B cell (primary cell): ENCODE measurements at regions not wholly inside any gene's neighbourhood (a gene's known extent, or its start where the extent isn't known, plus 50 kb on each side); places are given as distances from the start of the nearest gene placed in this dataset.

Experiments used
- ATAC-seq: fragments of 200-7000 bp; cut with Tn5 transposase; one replicate; pipeline ENCODE4 v1.10.0; 2021; ENCODE audit warnings: low read depth, mild to moderate bottlenecking, moderate number of reproducible peaks, moderate library complexity
- CTCF ChIA-PET: fragments of 350-600 bp; sonication (Branson Sonifier 250); formaldehyde crosslinking; loops from one replicate; lab custom pipeline; 2021; ENCODE audit warnings: antibody characterized with exemption, inconsistent platforms; lab: Charles Lee
- POLR2A ChIA-PET: fragments of 350-600 bp; sonication (Branson Sonifier 250); formaldehyde crosslinking; loops from one replicate; lab custom pipeline; 2021; ENCODE audit warnings: antibody characterized with exemption; lab: Charles Lee
- DNase-seq: peaks from one replicate; pipeline ENCODE4 v3.0.0; 2013
- H2AFZ ChIP-seq: 2 replicates; pipeline ENCODE4 v1.6.1; 2012; ENCODE audit warnings: mild to moderate bottlenecking, low read depth, low read length; ENCODE audit not compliant: insufficient read depth, poor library complexity, severe bottlenecking
- H3K27ac ChIP-seq, 2 donors: 1 replicate in 1 of 2; 2 replicates in 1 of 2; pipeline ENCODE4 v1.5.1; 2012 to 2013; ENCODE audit warnings: low read length in 2 of 2, mild to moderate bottlenecking in 2 of 2, moderate library complexity in 1 of 2
- H3K27me3 ChIP-seq, 4 experiments: fragments of 200-600 bp in 1 of 4; sonication (generic) in 1 of 4; replicated peaks in 1 of 4; 1 replicate in 2 of 4; 2 replicates in 2 of 4; pipeline versions ENCODE4 v1.6.1 to v1.7.0; 2013 to 2016; ENCODE audit warnings: low read length in 3 of 4, mild to moderate bottlenecking in 2 of 4, mixed read lengths in 1 of 4, moderate library complexity in 1 of 4; ENCODE audit not compliant: insufficient read depth in 4 of 4, control insufficient read depth in 3 of 4; ENCODE audit errors: control extremely low read depth in 1 of 4
- H3K36me3 ChIP-seq, 2 experiments: replicated peaks in 1 of 2; 1 replicate in 1 of 2; 2 replicates in 1 of 2; pipeline versions ENCODE4 v1.6.1 to v1.7.1; 2013; ENCODE audit warnings: low read length in 1 of 2; ENCODE audit not compliant: insufficient read depth in 2 of 2, control insufficient read depth in 1 of 2; ENCODE audit errors: control extremely low read depth in 1 of 2, extremely low read depth in 1 of 2
- H3K4me1 ChIP-seq, 2 donors: fragments of 200-600 bp in 1 of 2; sonication (generic) in 1 of 2; 1 replicate in 1 of 2; 2 replicates in 1 of 2; pipeline versions ENCODE4 v1.5.1 to v1.6.1; 2013 to 2017; ENCODE audit warnings: low read length in 2 of 2; ENCODE audit not compliant: control insufficient read depth in 2 of 2, insufficient read depth in 2 of 2
- H3K4me2 ChIP-seq: replicated peaks from 2 replicates; pipeline ENCODE3; 2012; ENCODE audit warnings: mild to moderate bottlenecking, low read depth, low read length; ENCODE audit not compliant: poor library complexity, severe bottlenecking
- H3K4me3 ChIP-seq, 5 experiments: fragments of 200-600 bp in 1 of 5; sonication (generic) in 1 of 5; 1 replicate in 3 of 5; 2 replicates in 2 of 5; pipeline versions ENCODE4 v1.5.1 to v1.7.0; 2011 to 2016; ENCODE audit warnings: low read length in 4 of 5, mild to moderate bottlenecking in 4 of 5, low read depth in 2 of 5, control low read depth in 1 of 5, moderate library complexity in 1 of 5; ENCODE audit not compliant: insufficient read depth in 1 of 5; ENCODE audit errors: control extremely low read depth in 1 of 5, extremely low read depth in 1 of 5
- H3K79me2 ChIP-seq: fragments of 200-600 bp; sonication (generic); one replicate; pipeline ENCODE4 v1.6.0; 2016; ENCODE audit warnings: low read length; ENCODE audit not compliant: control insufficient read depth, insufficient read depth
- H3K9ac ChIP-seq: fragments of 200-600 bp; sonication (generic); 2 replicates; pipeline ENCODE4 v1.6.1; 2017; ENCODE audit warnings: mild to moderate bottlenecking, low read length, moderate library complexity
- H3K9me3 ChIP-seq, 3 donors: one replicate each; pipeline versions ENCODE4 v1.6.1 to v1.7.1; 2013; ENCODE audit warnings: low read length in 2 of 3; ENCODE audit not compliant: control insufficient read depth in 2 of 3, insufficient read depth in 1 of 3; ENCODE audit errors: control extremely low read depth in 1 of 3
- H4K20me1 ChIP-seq: 2 replicates; pipeline ENCODE4 v1.6.0; 2012; ENCODE audit warnings: mild to moderate bottlenecking, low read length; ENCODE audit not compliant: insufficient read depth, control insufficient read depth, poor library complexity, severe bottlenecking
- H3K27ac Mint-ChIP-seq: one replicate; pipeline ENCODE4 v1.8.0; 2021; ENCODE audit warnings: mixed read lengths
- H3K27me3 Mint-ChIP-seq: one replicate; pipeline ENCODE4 v1.8.0; 2021; ENCODE audit warnings: mixed read lengths
- H3K4me1 Mint-ChIP-seq: one replicate; pipeline ENCODE4 v1.8.0; 2021; ENCODE audit warnings: mixed read lengths
- H3K4me3 Mint-ChIP-seq: one replicate; pipeline ENCODE4 v1.8.0; 2021; ENCODE audit warnings: mixed read lengths
- H3K9me3 Mint-ChIP-seq: one replicate; pipeline ENCODE4 v1.8.0; 2022; ENCODE audit warnings: mixed read lengths; ENCODE audit not compliant: insufficient read depth
- EZH2 ChIP-seq: IDR thresholded peaks from 2 replicates; pipeline ENCODE4 v1.6.1; 2012; ENCODE audit warnings: borderline replicate concordance, low read depth, mild to moderate bottlenecking, moderate library complexity, low read length; ENCODE audit not compliant: insufficient read depth, poor library complexity, severe bottlenecking
- WGBS: methylation state at CpG from one replicate; pipeline ENCODE4 v1.1.5; 2013; ENCODE audit warnings: missing lambda C conversion rate; ENCODE audit not compliant: insufficient coverage; 5-methylcytosine and 5-hydroxymethylcytosine counted together
- intact Hi-C: fragments of 100-400 bp; cut with micrococcal nuclease; formaldehyde crosslinking; loops from one replicate; pipeline ENCODE4 v1.10.0; 2022
- TF ChIP-seq, protein P1 (sequence below): fragments of 200-600 bp; IDR thresholded peaks from one replicate; pipeline ENCODE4 v1.8.0; 2022; ENCODE audit warnings: antibody characterized with exemption, mild to moderate bottlenecking

DNA sequence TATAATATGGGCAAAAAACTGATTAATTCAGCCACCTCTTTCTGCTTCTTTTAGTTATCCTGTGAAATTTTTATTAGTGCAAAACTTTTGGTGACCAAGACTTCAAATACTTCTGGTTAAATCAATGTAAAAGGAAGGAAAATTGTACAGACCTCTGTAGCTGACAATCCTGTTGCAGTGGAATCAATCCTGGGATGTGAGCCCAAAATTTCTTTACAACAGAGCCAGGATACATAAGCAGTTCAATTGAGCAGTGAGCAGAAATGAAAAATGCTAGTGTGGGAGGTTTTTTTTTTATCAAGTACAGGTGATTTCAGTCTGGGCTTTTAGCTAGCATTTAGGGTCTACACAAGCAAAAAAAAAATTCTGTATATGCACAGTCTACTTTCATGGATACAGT is 398.0 kb downstream of the OTOL1 start:
- no peak overlapping the region for H3K27ac Mint-ChIP-seq
- no peaks in the 10 kb centered on the region for H3K79me2 ChIP-seq
- peaks cover 0 to 5% (median 0%) of the 10 kb centered on the region in 3 donors for H3K9me3 ChIP-seq
- H3K27me3 Mint-ChIP-seq: no peaks in the 10 kb centered on the region
- CTCF ChIA-PET: interaction anchor here (0.7 kb wide), 1 partner anchor 1189 kb away, joined by 3 read pairs; no protein-coding TSS in a partner anchor
- TF ChIP-seq EZH2: no peak
- TF ChIP-seq, protein P1, sequence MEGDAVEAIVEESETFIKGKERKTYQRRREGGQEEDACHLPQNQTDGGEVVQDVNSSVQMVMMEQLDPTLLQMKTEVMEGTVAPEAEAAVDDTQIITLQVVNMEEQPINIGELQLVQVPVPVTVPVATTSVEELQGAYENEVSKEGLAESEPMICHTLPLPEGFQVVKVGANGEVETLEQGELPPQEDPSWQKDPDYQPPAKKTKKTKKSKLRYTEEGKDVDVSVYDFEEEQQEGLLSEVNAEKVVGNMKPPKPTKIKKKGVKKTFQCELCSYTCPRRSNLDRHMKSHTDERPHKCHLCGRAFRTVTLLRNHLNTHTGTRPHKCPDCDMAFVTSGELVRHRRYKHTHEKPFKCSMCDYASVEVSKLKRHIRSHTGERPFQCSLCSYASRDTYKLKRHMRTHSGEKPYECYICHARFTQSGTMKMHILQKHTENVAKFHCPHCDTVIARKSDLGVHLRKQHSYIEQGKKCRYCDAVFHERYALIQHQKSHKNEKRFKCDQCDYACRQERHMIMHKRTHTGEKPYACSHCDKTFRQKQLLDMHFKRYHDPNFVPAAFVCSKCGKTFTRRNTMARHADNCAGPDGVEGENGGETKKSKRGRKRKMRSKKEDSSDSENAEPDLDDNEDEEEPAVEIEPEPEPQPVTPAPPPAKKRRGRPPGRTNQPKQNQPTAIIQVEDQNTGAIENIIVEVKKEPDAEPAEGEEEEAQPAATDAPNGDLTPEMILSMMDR: no peak
- POLR2A ChIA-PET: no interaction called here
- no peaks in the 10 kb centered on the region for H3K9me3 Mint-ChIP-seq
- no peak overlapping the region for H3K4me3 Mint-ChIP-seq
- H2AFZ ChIP-seq: no peak overlapping the region
- no peaks in the 10 kb centered on the region for H3K4me1 ChIP-seq
- H4K20me1 ChIP-seq: no peaks in the 10 kb centered on the region
- H3K27ac ChIP-seq: no peak overlapping the region
- H3K4me1 Mint-ChIP-seq: no peaks in the 10 kb centered on the region
- H3K4me3 ChIP-seq: no peak overlapping the region
- ATAC-seq: no peak
- intact Hi-C loops: no loop called here
- no peak for DNase-seq
- no peaks in the 10 kb centered on the region for H3K27me3 ChIP-seq
- H3K9ac ChIP-seq: no peak overlapping the region
- no peak overlapping the region for H3K4me2 ChIP-seq
- no peaks in the 10 kb centered on the region for H3K36me3 ChIP-seq

DNA sequence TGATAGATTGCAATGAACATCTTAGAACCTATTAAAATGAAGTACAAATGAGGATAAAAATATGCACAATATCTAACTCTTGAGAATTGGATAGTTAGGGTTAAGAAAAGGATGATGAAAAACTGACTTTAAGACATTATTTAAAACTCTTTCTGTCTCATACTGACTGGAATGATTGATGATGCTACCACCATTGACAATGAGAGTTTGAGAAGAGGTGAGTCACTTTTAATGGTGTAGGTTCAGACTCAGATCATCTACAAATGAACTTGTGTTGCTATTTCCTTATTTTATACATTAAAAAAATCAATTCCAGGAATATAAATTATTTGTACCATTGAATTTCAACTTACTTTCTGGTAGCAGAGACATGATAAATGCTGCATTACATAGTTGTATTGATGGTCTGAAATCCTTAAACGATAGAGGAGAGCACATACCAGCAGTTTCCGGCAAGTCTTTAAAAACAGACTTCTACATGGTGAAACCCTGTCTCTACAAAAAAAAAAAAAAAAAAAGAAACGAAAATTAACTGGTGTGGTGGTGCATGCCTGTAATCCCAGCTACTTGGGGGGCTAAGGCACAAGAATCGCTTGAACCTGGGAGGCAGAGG is 409.0 kb downstream of the OTOL1 start:
- intact Hi-C loops: no loop called here
- Histone ChIP-seq H3K4me1 (no peaks in the 10 kb centered on the region), H3K9me3 (no peaks in the 10 kb centered on the region), H3K4me2 (no peak overlapping the region), H3K4me3 (no peak overlapping the region), H4K20me1 (no peaks in the 10 kb centered on the region), H3K27me3 (no peaks in the 10 kb centered on the region), H2AFZ (no peak overlapping the region), H3K36me3 (no peaks in the 10 kb centered on the region), H3K9ac (no peak overlapping the region), H3K79me2 (no peaks in the 10 kb centered on the region), H3K27ac (no peak overlapping the region)
- no peak for ATAC-seq
- Mint-ChIP-seq H3K4me1 (no peaks in the 10 kb centered on the region), H3K9me3 (peaks cover 2% of the 10 kb centered on the region), H3K4me3 (no peak overlapping the region), H3K27ac (no peak overlapping the region), H3K27me3 (no peaks in the 10 kb centered on the region)
- CTCF ChIA-PET: no interaction called here
- 100% methylated on average over 1 of the region's 4 CpGs for WGBS
- no peak for DNase-seq
- POLR2A ChIA-PET: no interaction called here
- TF ChIP-seq, protein P1: no peak
- TF ChIP-seq EZH2: no peak
